ENCODE measurements at regions not wholly inside any gene's neighbourhood (a gene's known extent, or its start where the extent isn't known, plus 50 kb on each side); places are given as distances from the start of the nearest gene placed in this dataset.

DNA sequence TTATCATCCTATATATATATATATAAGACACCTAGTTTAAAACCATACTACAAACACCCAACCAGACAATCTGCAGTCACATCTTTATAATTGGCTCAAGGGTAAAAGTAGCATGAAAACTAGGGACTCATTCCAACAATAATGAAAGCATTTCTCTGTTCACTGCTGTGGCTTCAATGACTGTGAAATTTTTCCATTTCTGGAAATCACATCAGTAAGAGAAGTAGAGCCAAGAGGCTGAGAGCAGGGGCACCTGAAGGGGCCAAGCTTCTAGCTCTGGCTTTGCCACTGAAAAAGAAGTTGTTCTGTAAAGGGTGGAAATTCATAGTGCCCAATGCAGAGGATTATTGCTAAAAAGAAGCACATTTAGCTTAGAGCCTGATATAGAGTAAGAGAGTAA, 158.6 kb upstream of the GLI3 start:
- no peaks in the 10 kb centered on the region for H3K36me3 Mint-ChIP-seq (ENCODE audit: insufficient read depth)
- no peaks in the 10 kb centered on the region for H3K9me3 Mint-ChIP-seq (ENCODE audit: low read depth)
- peaks cover 10% of the 10 kb centered on the region for H3K4me1 Mint-ChIP-seq (ENCODE audit: low read depth)
- TF ChIP-seq, protein P1, sequence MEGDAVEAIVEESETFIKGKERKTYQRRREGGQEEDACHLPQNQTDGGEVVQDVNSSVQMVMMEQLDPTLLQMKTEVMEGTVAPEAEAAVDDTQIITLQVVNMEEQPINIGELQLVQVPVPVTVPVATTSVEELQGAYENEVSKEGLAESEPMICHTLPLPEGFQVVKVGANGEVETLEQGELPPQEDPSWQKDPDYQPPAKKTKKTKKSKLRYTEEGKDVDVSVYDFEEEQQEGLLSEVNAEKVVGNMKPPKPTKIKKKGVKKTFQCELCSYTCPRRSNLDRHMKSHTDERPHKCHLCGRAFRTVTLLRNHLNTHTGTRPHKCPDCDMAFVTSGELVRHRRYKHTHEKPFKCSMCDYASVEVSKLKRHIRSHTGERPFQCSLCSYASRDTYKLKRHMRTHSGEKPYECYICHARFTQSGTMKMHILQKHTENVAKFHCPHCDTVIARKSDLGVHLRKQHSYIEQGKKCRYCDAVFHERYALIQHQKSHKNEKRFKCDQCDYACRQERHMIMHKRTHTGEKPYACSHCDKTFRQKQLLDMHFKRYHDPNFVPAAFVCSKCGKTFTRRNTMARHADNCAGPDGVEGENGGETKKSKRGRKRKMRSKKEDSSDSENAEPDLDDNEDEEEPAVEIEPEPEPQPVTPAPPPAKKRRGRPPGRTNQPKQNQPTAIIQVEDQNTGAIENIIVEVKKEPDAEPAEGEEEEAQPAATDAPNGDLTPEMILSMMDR (IDR thresholded peaks at IDR 0.05; ENCODE audit: unreplicated experiment) = no peak
- H3K4me3 Mint-ChIP-seq (ENCODE audit: low read depth) = no peak overlapping the region
- H3K27me3 Mint-ChIP-seq = peaks cover 6% of the 10 kb centered on the region
- no peak overlapping the region for H3K27ac Mint-ChIP-seq
- DNase-seq (ENCODE audit: low spot score, unreplicated experiment) = no peak

- H3K4me1 Mint-ChIP-seq (ENCODE audit: low read depth) = no peaks in the 10 kb centered on the region
- no peaks in the 10 kb centered on the region for H3K9me3 Mint-ChIP-seq (ENCODE audit: low read depth)
- DNase-seq (ENCODE audit: low spot score, unreplicated experiment) = no peak
- H3K27ac Mint-ChIP-seq = no peak overlapping the region
- no peaks in the 10 kb centered on the region for H3K27me3 Mint-ChIP-seq
- TF ChIP-seq, protein P1 (IDR thresholded peaks at IDR 0.05; ENCODE audit: unreplicated experiment) = no peak
- H3K36me3 Mint-ChIP-seq (ENCODE audit: insufficient read depth) = no peaks in the 10 kb centered on the region
- no peak overlapping the region for H3K4me3 Mint-ChIP-seq (ENCODE audit: low read depth)
Observed at GRCh38 chr7:42392826-42393225, 155.8 kb upstream of the GLI3 start.

- Mint-ChIP-seq H3K4me3 (ENCODE audit: low read depth) (no peak overlapping the region), H3K36me3 (ENCODE audit: insufficient read depth) (no peaks in the 10 kb centered on the region), H3K27ac (no peak overlapping the region), H3K27me3 (no peaks in the 10 kb centered on the region), H3K4me1 (ENCODE audit: low read depth) (no peaks in the 10 kb centered on the region), H3K9me3 (ENCODE audit: low read depth) (no peaks in the 10 kb centered on the region)
- DNase-seq (ENCODE audit: low spot score, unreplicated experiment) = no peak
- TF ChIP-seq, protein P1 (IDR thresholded peaks at IDR 0.05; ENCODE audit: unreplicated experiment) = no peak
Observed at GRCh38 chr7:42389697-42390096, 152.7 kb upstream of the GLI3 start.

DNA sequence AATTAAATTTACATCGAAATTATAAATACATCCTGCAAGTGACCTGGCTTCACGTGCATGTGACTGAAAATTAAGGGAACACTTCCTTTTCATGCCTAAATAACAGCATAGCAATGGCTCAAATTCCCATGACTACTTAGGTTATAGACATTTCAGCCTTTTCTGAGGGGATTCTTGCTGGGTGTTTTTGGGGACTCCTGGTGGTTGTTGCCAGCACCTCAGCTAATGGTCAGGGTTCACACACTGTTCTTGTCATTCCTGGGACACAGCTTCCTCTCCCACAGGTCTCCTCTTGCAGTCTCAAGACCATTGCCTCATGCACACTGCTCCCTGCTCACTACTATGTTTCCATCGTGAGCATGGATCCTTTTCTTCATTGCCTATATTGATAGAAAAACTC, 148.9 kb upstream of the GLI3 start:
- no peak for DNase-seq (ENCODE audit: low spot score, unreplicated experiment)
- no peak overlapping the region for H3K27ac Mint-ChIP-seq
- no peak overlapping the region for H3K4me3 Mint-ChIP-seq (ENCODE audit: low read depth)
- H3K36me3 Mint-ChIP-seq (ENCODE audit: insufficient read depth) = no peaks in the 10 kb centered on the region
- no peaks in the 10 kb centered on the region for H3K4me1 Mint-ChIP-seq (ENCODE audit: low read depth)
- TF ChIP-seq, protein P1 (IDR thresholded peaks at IDR 0.05; ENCODE audit: unreplicated experiment) = peak; percentile 27
- H3K9me3 Mint-ChIP-seq (ENCODE audit: low read depth) = peaks cover 4% of the 10 kb centered on the region
- no peaks in the 10 kb centered on the region for H3K27me3 Mint-ChIP-seq

DNA sequence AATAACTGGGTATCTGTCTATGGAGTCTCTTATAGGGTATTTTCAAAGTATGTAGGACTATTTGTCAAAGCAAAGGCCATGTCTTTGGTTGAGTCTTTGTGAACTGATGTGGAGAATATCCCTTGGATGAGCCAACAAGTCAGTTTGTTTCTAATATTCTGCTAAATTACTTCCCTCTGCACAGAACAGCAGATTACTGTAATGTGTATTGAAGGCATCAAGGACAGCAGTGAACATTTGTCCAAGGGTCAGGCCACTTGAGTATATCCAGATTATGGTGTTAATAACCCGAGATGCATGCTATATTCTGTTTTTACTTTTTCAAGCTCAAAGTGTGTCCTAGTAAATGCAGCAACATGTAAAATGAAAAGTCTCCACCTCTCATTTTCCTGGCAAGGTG, 144.2 kb upstream of the GLI3 start:
- Mint-ChIP-seq H3K4me1 (ENCODE audit: low read depth) (peaks cover 7% of the 10 kb centered on the region), H3K36me3 (ENCODE audit: insufficient read depth) (no peaks in the 10 kb centered on the region), H3K9me3 (ENCODE audit: low read depth) (peaks cover 4% of the 10 kb centered on the region), H3K4me3 (ENCODE audit: low read depth) (no peak overlapping the region), H3K27me3 (no peaks in the 10 kb centered on the region), H3K27ac (no peak overlapping the region)
- no peak for DNase-seq (ENCODE audit: low spot score, unreplicated experiment)
- TF ChIP-seq, protein P1 (IDR thresholded peaks at IDR 0.05; ENCODE audit: unreplicated experiment) = no peak
